ENCODE measurements at regions not wholly inside any gene's neighbourhood (a gene's known extent, or its start where the extent isn't known, plus 50 kb on each side); places are given as distances from the start of the nearest gene placed in this dataset.

DNA sequence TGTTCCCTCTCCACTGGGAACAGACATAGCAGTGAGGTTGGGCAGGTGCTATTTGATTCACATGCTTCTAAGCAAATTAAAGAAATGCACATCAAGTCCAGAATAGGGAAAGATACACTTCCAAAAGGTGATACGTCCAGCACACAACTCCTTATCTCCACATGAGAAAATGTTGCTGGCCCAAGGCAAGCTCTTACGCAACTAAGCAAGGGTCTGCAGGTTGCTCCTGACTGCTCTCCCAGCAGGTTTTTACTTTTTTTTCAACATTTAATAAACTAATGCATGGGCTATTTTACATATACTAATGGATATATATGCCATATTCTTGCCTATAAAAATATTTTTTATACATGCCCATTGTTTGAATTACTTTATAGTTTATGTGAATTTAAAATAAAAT is 818.5 kb upstream of the ROBO1 start:
- Histone ChIP-seq H3K9me3 (no peaks in the 10 kb centered on the region), H3K9ac (ENCODE audit: low read depth in 2 of 2, low read length in 2 of 2) (no peak overlapping the region), H3K4me1 (no peaks in the 10 kb centered on the region), H3K36me3 (no peaks in the 10 kb centered on the region), H3K27me3 (no peaks in the 10 kb centered on the region), H3K4me3 (no peak overlapping the region), H3K27ac (no peak overlapping the region)
- TF ChIP-seq, protein P1, sequence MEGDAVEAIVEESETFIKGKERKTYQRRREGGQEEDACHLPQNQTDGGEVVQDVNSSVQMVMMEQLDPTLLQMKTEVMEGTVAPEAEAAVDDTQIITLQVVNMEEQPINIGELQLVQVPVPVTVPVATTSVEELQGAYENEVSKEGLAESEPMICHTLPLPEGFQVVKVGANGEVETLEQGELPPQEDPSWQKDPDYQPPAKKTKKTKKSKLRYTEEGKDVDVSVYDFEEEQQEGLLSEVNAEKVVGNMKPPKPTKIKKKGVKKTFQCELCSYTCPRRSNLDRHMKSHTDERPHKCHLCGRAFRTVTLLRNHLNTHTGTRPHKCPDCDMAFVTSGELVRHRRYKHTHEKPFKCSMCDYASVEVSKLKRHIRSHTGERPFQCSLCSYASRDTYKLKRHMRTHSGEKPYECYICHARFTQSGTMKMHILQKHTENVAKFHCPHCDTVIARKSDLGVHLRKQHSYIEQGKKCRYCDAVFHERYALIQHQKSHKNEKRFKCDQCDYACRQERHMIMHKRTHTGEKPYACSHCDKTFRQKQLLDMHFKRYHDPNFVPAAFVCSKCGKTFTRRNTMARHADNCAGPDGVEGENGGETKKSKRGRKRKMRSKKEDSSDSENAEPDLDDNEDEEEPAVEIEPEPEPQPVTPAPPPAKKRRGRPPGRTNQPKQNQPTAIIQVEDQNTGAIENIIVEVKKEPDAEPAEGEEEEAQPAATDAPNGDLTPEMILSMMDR (IDR thresholded peaks at IDR 0.05): no peak
- intact Hi-C loops (cut with DNase I): no loop called here
- DNase-seq: no peak

DNA sequence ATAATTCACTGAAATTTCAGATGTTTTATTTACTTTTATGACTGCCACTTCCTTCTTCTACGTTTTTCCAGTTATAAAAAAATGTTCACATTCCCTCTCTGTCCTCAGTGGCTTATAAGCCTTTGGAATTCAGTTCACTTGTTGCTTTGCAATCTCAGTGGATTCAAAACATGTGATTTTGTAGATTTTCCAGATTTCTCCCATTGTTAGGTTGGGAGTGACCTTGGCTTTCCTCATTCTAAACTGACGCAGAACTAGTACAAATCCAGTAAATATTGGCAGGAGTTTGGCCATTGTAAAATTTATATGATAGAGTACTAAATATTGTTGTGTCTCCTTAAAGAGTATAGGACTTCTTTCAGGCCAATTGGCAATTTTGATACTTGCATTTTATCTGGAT is 812.3 kb upstream of the ROBO1 start:
- no peaks in the 10 kb centered on the region for H3K36me3 ChIP-seq
- H3K27ac ChIP-seq: no peak overlapping the region
- intact Hi-C loops (cut with DNase I): no loop called here
- DNase-seq: no peak
- H3K9me3 ChIP-seq: no peaks in the 10 kb centered on the region
- no peaks in the 10 kb centered on the region for H3K4me1 ChIP-seq
- no peaks in the 10 kb centered on the region for H3K27me3 ChIP-seq
- no peak overlapping the region for H3K9ac ChIP-seq (ENCODE audit: low read depth in 2 of 2, low read length in 2 of 2)
- TF ChIP-seq, protein P1 (IDR thresholded peaks at IDR 0.05): no peak
- H3K4me3 ChIP-seq: no peak overlapping the region

DNA sequence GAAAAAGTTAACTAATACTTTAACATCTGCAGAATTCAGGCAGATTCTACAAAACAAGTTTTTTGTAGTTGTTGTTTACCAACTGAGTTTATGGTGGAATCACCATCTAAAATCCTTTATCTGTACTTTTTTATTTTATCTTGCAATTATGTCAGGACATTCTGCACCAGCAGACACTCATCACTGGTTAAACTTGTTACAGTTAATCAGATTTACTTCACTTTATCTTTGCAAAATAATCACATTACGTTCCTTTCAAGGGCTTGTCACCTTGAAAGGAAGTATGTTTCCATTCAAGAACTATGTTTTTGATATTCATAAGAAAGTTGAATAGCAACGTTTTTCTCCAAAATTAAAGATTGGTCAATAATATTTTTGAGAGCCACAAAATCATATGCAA is 796.6 kb upstream of the ROBO1 start:
- Histone ChIP-seq H3K9ac (ENCODE audit: low read depth in 2 of 2, low read length in 2 of 2) (no peak overlapping the region), H3K9me3 (no peaks in the 10 kb centered on the region), H3K4me1 (no peaks in the 10 kb centered on the region), H3K27me3 (no peaks in the 10 kb centered on the region), H3K4me3 (no peak overlapping the region), H3K27ac (no peak overlapping the region), H3K36me3 (no peaks in the 10 kb centered on the region)
- DNase-seq: no peak
- intact Hi-C loops (cut with DNase I): no loop called here
- TF ChIP-seq, protein P1 (IDR thresholded peaks at IDR 0.05): no peak

DNA sequence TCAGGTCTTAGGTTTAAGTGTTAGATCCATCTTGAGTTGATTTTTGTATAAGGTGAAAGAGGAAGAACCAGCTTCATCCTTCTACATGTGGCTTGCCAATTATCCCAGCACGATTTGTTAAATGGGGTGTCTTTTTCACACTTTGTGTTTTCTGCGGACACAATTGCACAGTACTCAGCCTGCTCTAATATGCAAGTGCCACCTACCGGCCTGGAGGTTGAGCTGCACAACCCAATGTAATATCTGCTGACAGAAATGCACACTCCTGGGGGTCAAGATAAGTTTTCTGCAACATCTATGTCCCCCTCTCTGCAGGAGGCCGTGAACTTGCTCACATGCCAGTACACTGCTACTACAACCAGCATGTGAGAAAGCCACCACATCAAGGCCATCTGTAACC is 791.9 kb upstream of the ROBO1 start:
- Histone ChIP-seq H3K27me3 (no peaks in the 10 kb centered on the region), H3K4me3 (no peak overlapping the region), H3K36me3 (no peaks in the 10 kb centered on the region), H3K9me3 (no peaks in the 10 kb centered on the region), H3K9ac (ENCODE audit: low read depth in 2 of 2, low read length in 2 of 2) (no peak overlapping the region), H3K4me1 (no peaks in the 10 kb centered on the region), H3K27ac (no peak overlapping the region)
- TF ChIP-seq, protein P1 (IDR thresholded peaks at IDR 0.05): no peak
- intact Hi-C loops (cut with DNase I): no loop called here
- no peak for DNase-seq

DNA sequence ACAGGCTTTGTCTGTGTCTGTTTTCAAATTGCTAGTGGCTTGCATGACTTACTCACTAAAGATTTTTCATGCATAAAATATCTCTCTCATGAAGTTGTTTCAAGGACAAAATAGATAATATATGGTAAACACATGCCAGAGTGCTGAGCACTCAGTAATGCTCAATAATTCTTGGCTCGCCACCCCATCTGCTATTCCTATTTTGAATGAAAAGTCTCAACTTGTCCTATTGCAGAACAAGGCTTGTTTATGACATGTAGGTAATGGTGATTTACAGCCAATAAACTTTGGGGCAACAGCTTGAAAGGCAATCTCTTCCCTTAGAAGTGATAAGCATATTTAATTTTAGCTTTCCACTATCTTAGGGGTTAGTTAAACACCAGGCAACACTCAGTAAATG is 789.0 kb upstream of the ROBO1 start:
- Histone ChIP-seq H3K4me1 (no peaks in the 10 kb centered on the region), H3K9ac (ENCODE audit: low read depth in 2 of 2, low read length in 2 of 2) (no peak overlapping the region), H3K9me3 (no peaks in the 10 kb centered on the region), H3K27ac (no peak overlapping the region), H3K27me3 (no peaks in the 10 kb centered on the region), H3K36me3 (no peaks in the 10 kb centered on the region), H3K4me3 (no peak overlapping the region)
- DNase-seq: no peak
- TF ChIP-seq, protein P1 (IDR thresholded peaks at IDR 0.05): no peak
- intact Hi-C loops (cut with DNase I): no loop called here

DNA sequence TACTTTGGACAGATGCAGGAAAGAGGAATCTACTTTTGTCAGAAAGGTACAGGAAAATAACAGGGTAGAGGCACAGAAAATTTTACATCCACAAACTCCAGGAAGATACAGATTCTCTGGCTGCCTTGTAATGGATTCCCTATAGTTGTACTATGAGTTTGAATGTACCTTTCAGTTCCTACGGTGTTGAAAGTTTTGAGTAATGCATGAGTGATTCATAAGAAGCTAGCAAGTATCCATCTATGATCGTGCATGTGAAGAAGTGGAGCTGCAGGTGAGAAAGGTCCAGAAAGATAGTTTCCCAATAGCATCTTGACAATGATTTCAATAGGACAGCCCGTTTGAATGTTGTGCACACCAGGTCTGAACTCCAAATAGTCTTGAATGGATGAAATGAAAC is 786.5 kb upstream of the ROBO1 start:
- Histone ChIP-seq H3K4me3 (no peak overlapping the region), H3K27ac (no peak overlapping the region), H3K36me3 (no peaks in the 10 kb centered on the region), H3K4me1 (no peaks in the 10 kb centered on the region), H3K9ac (ENCODE audit: low read depth in 2 of 2, low read length in 2 of 2) (no peak overlapping the region), H3K9me3 (no peaks in the 10 kb centered on the region), H3K27me3 (no peaks in the 10 kb centered on the region)
- TF ChIP-seq, protein P1 (IDR thresholded peaks at IDR 0.05): no peak
- no peak for DNase-seq
- intact Hi-C loops (cut with DNase I): no loop called here

Data from colonic mucosa (tissue), 4 donors.